H9 (cell line): ENCODE measurements at regions not wholly inside any gene's neighbourhood (a gene's known extent, or its start where the extent isn't known, plus 50 kb on each side); places are given as distances from the start of the nearest gene placed in this dataset.

Source experiments
- DNase-seq: peaks from one replicate; pipeline ENCODE4 v3.0.0-alpha.2; 2017
- H2AFZ ChIP-seq: one replicate; pipeline ENCODE4 v1.6.1; 2013; ENCODE audit warnings: mild to moderate bottlenecking, low read length, control low read depth, moderate library complexity
- H2AK5ac ChIP-seq: 2 replicates; pipeline ENCODE4 v1.6.1; 2013; ENCODE audit warnings: low read length, control low read depth, mixed read lengths; ENCODE audit not compliant: insufficient read length
- H2BK120ac ChIP-seq: one replicate; pipeline ENCODE4 v1.6.1; 2013; ENCODE audit warnings: low read depth, mild to moderate bottlenecking, low read length, control low read depth, inconsistent platforms; ENCODE audit not compliant: poor library complexity, severe bottlenecking
- H2BK12ac ChIP-seq: 2 replicates; pipeline ENCODE4 v1.6.1; 2013; ENCODE audit warnings: low read length, control low read depth, mixed read lengths, low read depth; ENCODE audit not compliant: insufficient read length
- H2BK15ac ChIP-seq: 2 replicates; pipeline ENCODE4 v1.6.1; 2013; ENCODE audit warnings: low read depth, low read length, control low read depth
- H2BK20ac ChIP-seq: one replicate; pipeline ENCODE4 v1.6.1; 2013; ENCODE audit warnings: low read depth, mild to moderate bottlenecking, low read length, control low read depth, inconsistent platforms; ENCODE audit not compliant: poor library complexity, severe bottlenecking
- H2BK5ac ChIP-seq: 2 replicates; pipeline ENCODE4 v1.6.1; 2013; ENCODE audit warnings: low read length, control low read depth, mixed read lengths; ENCODE audit not compliant: insufficient read length
- H3K14ac ChIP-seq: 2 replicates; pipeline ENCODE4 v1.6.1; 2013; ENCODE audit warnings: low read length, control low read depth; ENCODE audit not compliant: insufficient read depth
- H3K18ac ChIP-seq: 2 replicates; pipeline ENCODE4 v1.6.1; 2013; ENCODE audit warnings: low read depth, mild to moderate bottlenecking, mixed read lengths, low read length, control low read depth; ENCODE audit not compliant: insufficient read length
- H3K23ac ChIP-seq: 2 replicates; pipeline ENCODE4 v1.6.1; 2013; ENCODE audit warnings: low read length, control low read depth, mixed read lengths, low read depth; ENCODE audit not compliant: insufficient read length
- H3K23me2 ChIP-seq: 2 replicates; pipeline ENCODE4 v1.6.1; 2013; ENCODE audit warnings: low read depth, mild to moderate bottlenecking, mixed read lengths, low read length, control low read depth; ENCODE audit not compliant: insufficient read length, poor library complexity, severe bottlenecking
- H3K27ac ChIP-seq: 2 replicates; pipeline ENCODE4 v1.5.1; 2013; ENCODE audit warnings: low read length, control low read depth, mixed read lengths, low read depth; ENCODE audit not compliant: insufficient read length
- H3K27me3 ChIP-seq: 2 replicates; pipeline ENCODE4 v1.6.1; 2013; ENCODE audit warnings: low read length, control low read depth, inconsistent platforms; ENCODE audit not compliant: insufficient read depth
- H3K4ac ChIP-seq: 2 replicates; pipeline ENCODE4 v1.6.1; 2013; ENCODE audit warnings: low read depth, mild to moderate bottlenecking, control low read depth, inconsistent platforms, low read length, moderate library complexity
- H3K4me1 ChIP-seq: 2 replicates; pipeline ENCODE4 v1.6.1; 2013; ENCODE audit warnings: low read length, control low read depth, inconsistent platforms; ENCODE audit not compliant: insufficient read depth
- H3K4me2 ChIP-seq: 2 replicates; pipeline ENCODE4 v1.6.1; 2013; ENCODE audit warnings: low read length, control low read depth, mixed read lengths; ENCODE audit not compliant: insufficient read length, insufficient read depth
- H3K56ac ChIP-seq: 2 replicates; pipeline ENCODE4 v1.6.1; 2013; ENCODE audit warnings: low read depth, mild to moderate bottlenecking, mixed read lengths, low read length, control low read depth; ENCODE audit not compliant: insufficient read length
- H3K79me1 ChIP-seq: 2 replicates; pipeline ENCODE4 v1.6.1; 2013; ENCODE audit warnings: low read depth, mild to moderate bottlenecking, moderate library complexity, low read length, control low read depth, inconsistent platforms; ENCODE audit not compliant: insufficient read depth, poor library complexity, severe bottlenecking
- H3K79me2 ChIP-seq: 2 replicates; pipeline ENCODE4 v1.6.1; 2013; ENCODE audit warnings: low read length, control low read depth, inconsistent platforms; ENCODE audit not compliant: insufficient read depth
- H3K9ac ChIP-seq: 2 replicates; pipeline ENCODE4 v1.6.1; 2013; ENCODE audit warnings: low read length, control low read depth, mixed read lengths; ENCODE audit not compliant: insufficient read length; ENCODE audit errors: extremely low read depth
- H3K9me3 ChIP-seq: one replicate; pipeline ENCODE4 v1.6.1; 2013; ENCODE audit warnings: low read depth, low read length, inconsistent platforms; ENCODE audit not compliant: control insufficient read depth
- H3T11ph ChIP-seq: one replicate; pipeline ENCODE4 v1.6.1; 2013; ENCODE audit warnings: mild to moderate bottlenecking, low read length, control low read depth, inconsistent platforms
- H4K20me1 ChIP-seq: one replicate; pipeline ENCODE4 v1.6.1; 2013; ENCODE audit not compliant: control insufficient read depth, insufficient read length, insufficient read depth
- H4K5ac ChIP-seq: 2 replicates; pipeline ENCODE4 v1.6.1; 2013; ENCODE audit warnings: low read depth, mild to moderate bottlenecking, mixed read lengths, low read length, control low read depth; ENCODE audit not compliant: insufficient read length
- H4K8ac ChIP-seq: replicated peaks from 2 replicates; pipeline ENCODE4 v1.6.1; 2013; ENCODE audit warnings: low read length, control low read depth, mixed read lengths, low read depth; ENCODE audit not compliant: insufficient read length
- H4K91ac ChIP-seq: 2 replicates; pipeline ENCODE4 v1.6.1; 2013; ENCODE audit warnings: low read depth, mild to moderate bottlenecking, moderate library complexity, mixed read lengths, low read length, control low read depth; ENCODE audit not compliant: insufficient read length
- H3K27ac Mint-ChIP-seq, 3 experiments: 2 replicates in 2 of 3; 3 replicates in 1 of 3; pipeline ENCODE4 v1.8.0; 2020 to 2021; ENCODE audit warnings: mixed read lengths in 3 of 3, mild to moderate bottlenecking in 1 of 3, moderate library complexity in 1 of 3
- H3K27me3 Mint-ChIP-seq: 2 replicates; pipeline ENCODE4 v1.8.0; 2021; ENCODE audit warnings: low read depth, mild to moderate bottlenecking, moderate library complexity, mixed read lengths
- H3K36me3 Mint-ChIP-seq, 3 experiments: 2 replicates in 2 of 3; 3 replicates in 1 of 3; pipeline ENCODE4 v1.8.0; 2020 to 2021; ENCODE audit warnings: low read depth in 3 of 3, mixed read lengths in 3 of 3; ENCODE audit not compliant: insufficient read depth in 1 of 3
- H3K4me1 Mint-ChIP-seq, 2 experiments: 2 replicates each; pipeline ENCODE4 v1.8.0; 2020; ENCODE audit warnings: mixed read lengths in 2 of 2
- H3K4me3 Mint-ChIP-seq, 2 experiments: 2 replicates in 1 of 2; 3 replicates in 1 of 2; pipeline ENCODE4 v1.8.0; 2020 to 2021; ENCODE audit warnings: mild to moderate bottlenecking in 2 of 2, mixed read lengths in 2 of 2, moderate library complexity in 1 of 2
- H3K9me3 Mint-ChIP-seq, 2 experiments: 2 replicates in 1 of 2; 3 replicates in 1 of 2; pipeline ENCODE4 v1.8.0; 2020; ENCODE audit warnings: mild to moderate bottlenecking in 2 of 2, mixed read lengths in 2 of 2, moderate library complexity in 1 of 2
- CTCF ChIP-seq: fragments of 200-600 bp; sonication (generic); conservative IDR thresholded peaks from 3 replicates; pipeline ENCODE4 v1.8.0; 2021; ENCODE audit warnings: antibody characterized with exemption, mild to moderate bottlenecking
- WGBS: extraction: QIAGEN DNeasy Blood & Tissue Kit; methylation state at CpG from one replicate; pipeline ENCODE4 v1.1.7; 2013; ENCODE audit warnings: missing lambda C conversion rate, low lambda C conversion rate, mixed read lengths; ENCODE audit not compliant: insufficient read length; ENCODE audit errors: extremely low coverage; 5-methylcytosine and 5-hydroxymethylcytosine counted together

GRCh38 chr14:101050901-101051490 lies 147.5 kb upstream of the RTL1 start:
- Histone ChIP-seq H4K5ac (no peak overlapping the region), H2AFZ (no peak overlapping the region), H3K79me1 (no peaks in the 10 kb centered on the region), H3K27me3 (no peaks in the 10 kb centered on the region), H2BK5ac (no peak overlapping the region), H2BK20ac (no peak overlapping the region), H3T11ph (no peak overlapping the region), H3K9ac (no peak overlapping the region), H2BK15ac (no peak overlapping the region), H3K14ac (no peak overlapping the region), H2AK5ac (no peak overlapping the region), H3K56ac (no peak overlapping the region), H4K20me1 (no peaks in the 10 kb centered on the region), H3K18ac (no peak overlapping the region), H3K79me2 (no peaks in the 10 kb centered on the region), H4K8ac (no peak overlapping the region), H3K4ac (no peak overlapping the region), H3K4me2 (no peak overlapping the region), H4K91ac (no peak overlapping the region), H2BK120ac (no peak overlapping the region), H3K23me2 (no peaks in the 10 kb centered on the region), H3K9me3 (no peaks in the 10 kb centered on the region), H2BK12ac (no peak overlapping the region), H3K27ac (no peak overlapping the region), H3K4me1 (no peaks in the 10 kb centered on the region), H3K23ac (no peak overlapping the region)
- DNase-seq: no peak
- Mint-ChIP-seq H3K9me3 (peaks cover 19 to 20% of the 10 kb centered on the region in 2 experiments; a peak in 4 of 5 replicates), H3K36me3 (peaks cover 0 to 8% (median 0%) of the 10 kb centered on the region in 3 experiments; a peak in 3 of 7 replicates), H3K4me1 (peaks cover 3 to 7% of the 10 kb centered on the region in 2 experiments; a peak in 2 of 4 replicates), H3K4me3 (no peak overlapping the region; a peak in 1 of 5 replicates), H3K27me3 (peaks cover 21% of the 10 kb centered on the region), H3K27ac (no peak overlapping the region)
- WGBS: no CpG with 5 or more reads among the region's 17 CpGs
- TF ChIP-seq CTCF: no peak
